Brain microvascular endothelial cell (primary cell): ENCODE measurements at regions not wholly inside any gene's neighbourhood (a gene's known extent, or its start where the extent isn't known, plus 50 kb on each side); places are given as distances from the start of the nearest gene placed in this dataset.

ENCODE experiments used
- DNase-seq: peaks from one replicate; pipeline ENCODE4 v3.0.0-alpha.2; 2020
- H3K27ac ChIP-seq: fragments of 250-450 bp; sonication (Bioruptor Pico); 2 replicates; pipeline ENCODE4 v1.5.1; 2020; ENCODE audit warnings: mild to moderate bottlenecking, moderate library complexity
- H3K27me3 ChIP-seq: fragments of 250-450 bp; sonication (Bioruptor Pico); replicated peaks from 2 replicates; pipeline ENCODE4 v1.5.1; 2020; ENCODE audit warnings: mild to moderate bottlenecking
- H3K36me3 ChIP-seq: fragments of 250-450 bp; sonication (Bioruptor Pico); replicated peaks from 2 replicates; pipeline ENCODE4 v1.5.1; 2020; ENCODE audit warnings: mild to moderate bottlenecking
- H3K4me3 ChIP-seq: 2 replicates; pipeline ENCODE4 v1.5.1; 2011; ENCODE audit warnings: low read depth, mild to moderate bottlenecking, control low read depth, low read length, moderate library complexity
- CTCF ChIP-seq: IDR thresholded peaks from 2 replicates; pipeline ENCODE4 v1.5.1; 2011; ENCODE audit warnings: low read depth, mild to moderate bottlenecking, moderate library complexity, low read length, control low read depth, inconsistent platforms; ENCODE audit errors: missing control alignments
- in situ Hi-C: cut with HindIII; loops from 2 replicates; pipeline ENCODE4 v1.10.0; 2017; ENCODE audit warnings: low sequenced_read_pairs, low pct_ligation_motif_present

GRCh38 chr9:134258828-134259546 lies 67.3 kb upstream of the RXRA start:
- Histone ChIP-seq H3K36me3 (no peaks in the 10 kb centered on the region), H3K4me3 (no peak overlapping the region), H3K27ac (no peak overlapping the region), H3K27me3 (peaks cover 2% of the 10 kb centered on the region)
- no peak for TF ChIP-seq CTCF
- DNase-seq: no peak
- in situ Hi-C loops: no loop called here

GRCh38 chr9:134259708-134260107 lies 66.5 kb upstream of the RXRA start:
- no peak for DNase-seq
- peaks cover 2% of the 10 kb centered on the region for H3K27me3 ChIP-seq
- in situ Hi-C loops: no loop called here
- no peak overlapping the region for H3K27ac ChIP-seq
- TF ChIP-seq CTCF: no peak
- no peak overlapping the region for H3K4me3 ChIP-seq
- no peaks in the 10 kb centered on the region for H3K36me3 ChIP-seq

GRCh38 chr9:134260801-134261200 lies 65.5 kb upstream of the RXRA start:
- H3K27me3 ChIP-seq: peaks cover 4% of the 10 kb centered on the region
- DNase-seq: no peak
- no peak overlapping the region for H3K27ac ChIP-seq
- no peak overlapping the region for H3K4me3 ChIP-seq
- H3K36me3 ChIP-seq: no peaks in the 10 kb centered on the region
- no peak for TF ChIP-seq CTCF
- in situ Hi-C loops: no loop called here

- H3K4me3 ChIP-seq: no peak overlapping the region
- no peak for TF ChIP-seq CTCF
- in situ Hi-C loops: no loop called here
- H3K27me3 ChIP-seq: peaks cover 7% of the 10 kb centered on the region
- H3K27ac ChIP-seq: no peak overlapping the region
- H3K36me3 ChIP-seq: no peaks in the 10 kb centered on the region
- DNase-seq: no peak
Measured at GRCh38 chr9:134262035-134262434, 64.2 kb upstream of the RXRA start.

GRCh38 chr9:134263596-134263995 lies 62.7 kb upstream of the RXRA start:
- H3K4me3 ChIP-seq: no peak overlapping the region
- TF ChIP-seq CTCF: no peak
- H3K27me3 ChIP-seq: peaks cover 7% of the 10 kb centered on the region
- H3K36me3 ChIP-seq: no peaks in the 10 kb centered on the region
- DNase-seq: no peak
- no peak overlapping the region for H3K27ac ChIP-seq
- in situ Hi-C loops: no loop called here

- in situ Hi-C loops: no loop called here
- DNase-seq: no peak
- no peak overlapping the region for H3K27ac ChIP-seq
- H3K4me3 ChIP-seq: no peak overlapping the region
- H3K36me3 ChIP-seq: no peaks in the 10 kb centered on the region
- no peak for TF ChIP-seq CTCF
- peaks cover 7% of the 10 kb centered on the region for H3K27me3 ChIP-seq
Measured at GRCh38 chr9:134264169-134264568, 62.1 kb upstream of the RXRA start.
